Vagina (tissue), 2 donors: ENCODE measurements at regions not wholly inside any gene's neighbourhood (a gene's known extent, or its start where the extent isn't known, plus 50 kb on each side); places are given as distances from the start of the nearest gene placed in this dataset.

ENCODE experiments used
- POLR2A ChIP-seq, 2 donors: fragments of 450-650 bp; IDR thresholded peaks; one replicate each; pipeline ENCODE4 v1.6.1; 2017; ENCODE audit warnings: antibody characterized with exemption in 2 of 2, mild to moderate bottlenecking in 2 of 2, moderate library complexity in 2 of 2
- POLR2AphosphoS5 ChIP-seq, 2 donors: sonication (generic); formaldehyde crosslinking; IDR thresholded peaks; one replicate each; pipeline ENCODE4 v1.9.0; 2017; ENCODE audit warnings: antibody characterized with exemption in 2 of 2, mild to moderate bottlenecking in 2 of 2, low read depth in 1 of 2; ENCODE audit not compliant: insufficient read depth in 1 of 2
- TF ChIP-seq, protein P1 (sequence below), 3 experiments: fragments of 450-650 bp in 2 of 3; fragments of 200-600 bp in 1 of 3; sonication (generic) in 1 of 3; IDR thresholded peaks; one replicate each; pipeline ENCODE4 v1.5.1; 2017 to 2019; ENCODE audit warnings: antibody characterized with exemption in 3 of 3, mild to moderate bottlenecking in 2 of 3, moderate library complexity in 2 of 3

DNA sequence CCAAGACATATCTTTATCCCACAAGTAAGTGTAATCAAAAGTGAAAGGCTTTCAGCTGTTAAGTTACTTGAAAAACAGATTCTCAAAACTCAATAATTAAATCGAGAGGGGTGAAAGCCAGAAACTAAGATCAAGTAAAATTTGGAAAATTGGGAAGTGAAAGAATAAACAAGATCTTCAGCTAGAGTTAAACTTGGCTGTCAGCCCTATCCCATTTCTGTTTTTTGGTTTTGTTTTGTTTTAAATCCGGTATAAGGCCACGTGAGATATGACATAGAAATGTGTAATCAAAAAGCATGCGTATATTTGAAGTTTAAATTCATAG lies 856.8 kb downstream of the STIM2 start:
- TF ChIP-seq, protein P1, sequence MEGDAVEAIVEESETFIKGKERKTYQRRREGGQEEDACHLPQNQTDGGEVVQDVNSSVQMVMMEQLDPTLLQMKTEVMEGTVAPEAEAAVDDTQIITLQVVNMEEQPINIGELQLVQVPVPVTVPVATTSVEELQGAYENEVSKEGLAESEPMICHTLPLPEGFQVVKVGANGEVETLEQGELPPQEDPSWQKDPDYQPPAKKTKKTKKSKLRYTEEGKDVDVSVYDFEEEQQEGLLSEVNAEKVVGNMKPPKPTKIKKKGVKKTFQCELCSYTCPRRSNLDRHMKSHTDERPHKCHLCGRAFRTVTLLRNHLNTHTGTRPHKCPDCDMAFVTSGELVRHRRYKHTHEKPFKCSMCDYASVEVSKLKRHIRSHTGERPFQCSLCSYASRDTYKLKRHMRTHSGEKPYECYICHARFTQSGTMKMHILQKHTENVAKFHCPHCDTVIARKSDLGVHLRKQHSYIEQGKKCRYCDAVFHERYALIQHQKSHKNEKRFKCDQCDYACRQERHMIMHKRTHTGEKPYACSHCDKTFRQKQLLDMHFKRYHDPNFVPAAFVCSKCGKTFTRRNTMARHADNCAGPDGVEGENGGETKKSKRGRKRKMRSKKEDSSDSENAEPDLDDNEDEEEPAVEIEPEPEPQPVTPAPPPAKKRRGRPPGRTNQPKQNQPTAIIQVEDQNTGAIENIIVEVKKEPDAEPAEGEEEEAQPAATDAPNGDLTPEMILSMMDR (IDR thresholded peaks at IDR 0.05): no peak
- no peak for TF ChIP-seq POLR2A (IDR thresholded peaks at IDR 0.05)
- no peak for TF ChIP-seq POLR2AphosphoS5 (IDR thresholded peaks at IDR 0.05; ENCODE audit: insufficient read depth in 1 of 2, low read depth in 1 of 2)
